ENCODE measurements at regions not wholly inside any gene's neighbourhood (a gene's known extent, or its start where the extent isn't known, plus 50 kb on each side); places are given as distances from the start of the nearest gene placed in this dataset.

DNA sequence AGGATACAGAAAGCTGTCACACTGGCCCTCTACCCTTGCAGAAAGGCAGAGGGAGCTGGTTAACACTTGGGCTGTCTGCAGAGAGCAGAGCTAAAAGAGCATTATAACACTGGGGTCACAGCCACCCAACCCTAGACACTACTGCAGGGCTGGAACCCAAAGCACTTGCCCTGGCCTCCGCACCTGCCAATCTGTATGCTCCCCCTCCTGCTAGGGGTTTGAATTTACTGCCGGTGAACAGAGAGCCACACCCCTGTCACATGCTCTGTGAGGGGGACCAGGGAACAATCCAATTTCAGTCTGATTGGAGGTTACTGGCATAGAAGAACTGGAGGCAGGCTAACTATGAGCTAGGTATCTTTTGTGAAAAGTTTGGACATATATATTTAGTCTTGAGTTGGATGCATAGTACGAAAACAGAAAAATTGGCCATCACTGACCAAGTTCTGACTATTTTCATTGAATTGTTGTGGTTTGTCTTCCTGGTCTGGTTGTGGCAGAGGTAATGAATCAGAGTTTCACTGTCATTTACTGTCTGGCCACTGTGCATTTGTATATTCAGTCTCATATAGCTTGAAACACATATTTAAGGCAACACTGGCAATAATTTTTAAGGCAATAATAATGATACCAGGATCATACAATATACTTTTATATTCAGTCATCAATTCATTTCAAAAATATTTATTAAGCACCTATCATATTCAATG is 504.3 kb upstream of the ATXN8OS start:
- TF ChIP-seq, protein P1, sequence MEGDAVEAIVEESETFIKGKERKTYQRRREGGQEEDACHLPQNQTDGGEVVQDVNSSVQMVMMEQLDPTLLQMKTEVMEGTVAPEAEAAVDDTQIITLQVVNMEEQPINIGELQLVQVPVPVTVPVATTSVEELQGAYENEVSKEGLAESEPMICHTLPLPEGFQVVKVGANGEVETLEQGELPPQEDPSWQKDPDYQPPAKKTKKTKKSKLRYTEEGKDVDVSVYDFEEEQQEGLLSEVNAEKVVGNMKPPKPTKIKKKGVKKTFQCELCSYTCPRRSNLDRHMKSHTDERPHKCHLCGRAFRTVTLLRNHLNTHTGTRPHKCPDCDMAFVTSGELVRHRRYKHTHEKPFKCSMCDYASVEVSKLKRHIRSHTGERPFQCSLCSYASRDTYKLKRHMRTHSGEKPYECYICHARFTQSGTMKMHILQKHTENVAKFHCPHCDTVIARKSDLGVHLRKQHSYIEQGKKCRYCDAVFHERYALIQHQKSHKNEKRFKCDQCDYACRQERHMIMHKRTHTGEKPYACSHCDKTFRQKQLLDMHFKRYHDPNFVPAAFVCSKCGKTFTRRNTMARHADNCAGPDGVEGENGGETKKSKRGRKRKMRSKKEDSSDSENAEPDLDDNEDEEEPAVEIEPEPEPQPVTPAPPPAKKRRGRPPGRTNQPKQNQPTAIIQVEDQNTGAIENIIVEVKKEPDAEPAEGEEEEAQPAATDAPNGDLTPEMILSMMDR (IDR thresholded peaks at IDR 0.05) = no peak
- no peak for TF ChIP-seq POLR2A (IDR thresholded peaks at IDR 0.05)

All from sigmoid colon (tissue), 3 donors.